Breast epithelium (tissue), 3 donors: ENCODE measurements at regions not wholly inside any gene's neighbourhood (a gene's known extent, or its start where the extent isn't known, plus 50 kb on each side); places are given as distances from the start of the nearest gene placed in this dataset.

Experiments used
- POLR2A ChIP-seq: fragments of 450-650 bp; IDR thresholded peaks from one replicate; pipeline ENCODE4 v1.6.1; 2016; ENCODE audit warnings: antibody characterized with exemption, mild to moderate bottlenecking, moderate library complexity
- POLR2AphosphoS5 ChIP-seq, 3 donors: sonication (generic); formaldehyde crosslinking; IDR thresholded peaks; one replicate each; pipeline ENCODE4 v1.6.1; 2017; ENCODE audit warnings: antibody characterized with exemption in 3 of 3
- TF ChIP-seq, protein P1 (sequence below), 3 donors: fragments of 450-650 bp; IDR thresholded peaks; one replicate each; pipeline ENCODE4 v1.5.1; 2016 to 2017; ENCODE audit warnings: antibody characterized with exemption in 3 of 3, mild to moderate bottlenecking in 3 of 3, moderate library complexity in 3 of 3

DNA sequence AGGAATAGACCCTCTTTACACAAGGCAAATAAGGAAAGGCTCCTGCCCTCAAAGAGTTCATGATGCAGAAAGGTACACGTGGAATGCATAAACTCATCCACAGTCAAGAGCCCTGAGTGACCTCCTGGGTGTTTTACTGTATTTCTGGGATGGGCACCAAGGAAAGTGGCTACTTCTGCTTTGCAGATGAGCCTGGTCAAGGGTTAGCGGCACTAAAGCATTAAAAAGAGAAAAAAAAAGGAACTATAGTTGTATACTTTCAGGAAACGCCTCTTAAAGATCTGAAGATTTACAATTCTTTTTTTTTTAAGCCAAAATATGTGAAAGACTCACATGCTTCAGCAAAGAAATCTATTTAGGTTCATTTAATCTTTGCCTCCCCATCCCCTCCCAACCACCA lies 366.2 kb upstream of the PDE4D start:
- TF ChIP-seq POLR2AphosphoS5 (IDR thresholded peaks at IDR 0.05): no peak
- TF ChIP-seq, protein P1, sequence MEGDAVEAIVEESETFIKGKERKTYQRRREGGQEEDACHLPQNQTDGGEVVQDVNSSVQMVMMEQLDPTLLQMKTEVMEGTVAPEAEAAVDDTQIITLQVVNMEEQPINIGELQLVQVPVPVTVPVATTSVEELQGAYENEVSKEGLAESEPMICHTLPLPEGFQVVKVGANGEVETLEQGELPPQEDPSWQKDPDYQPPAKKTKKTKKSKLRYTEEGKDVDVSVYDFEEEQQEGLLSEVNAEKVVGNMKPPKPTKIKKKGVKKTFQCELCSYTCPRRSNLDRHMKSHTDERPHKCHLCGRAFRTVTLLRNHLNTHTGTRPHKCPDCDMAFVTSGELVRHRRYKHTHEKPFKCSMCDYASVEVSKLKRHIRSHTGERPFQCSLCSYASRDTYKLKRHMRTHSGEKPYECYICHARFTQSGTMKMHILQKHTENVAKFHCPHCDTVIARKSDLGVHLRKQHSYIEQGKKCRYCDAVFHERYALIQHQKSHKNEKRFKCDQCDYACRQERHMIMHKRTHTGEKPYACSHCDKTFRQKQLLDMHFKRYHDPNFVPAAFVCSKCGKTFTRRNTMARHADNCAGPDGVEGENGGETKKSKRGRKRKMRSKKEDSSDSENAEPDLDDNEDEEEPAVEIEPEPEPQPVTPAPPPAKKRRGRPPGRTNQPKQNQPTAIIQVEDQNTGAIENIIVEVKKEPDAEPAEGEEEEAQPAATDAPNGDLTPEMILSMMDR (IDR thresholded peaks at IDR 0.05): no peak
- no peak for TF ChIP-seq POLR2A
